ENCODE measurements at regions not wholly inside any gene's neighbourhood (a gene's known extent, or its start where the extent isn't known, plus 50 kb on each side); places are given as distances from the start of the nearest gene placed in this dataset.

DNA sequence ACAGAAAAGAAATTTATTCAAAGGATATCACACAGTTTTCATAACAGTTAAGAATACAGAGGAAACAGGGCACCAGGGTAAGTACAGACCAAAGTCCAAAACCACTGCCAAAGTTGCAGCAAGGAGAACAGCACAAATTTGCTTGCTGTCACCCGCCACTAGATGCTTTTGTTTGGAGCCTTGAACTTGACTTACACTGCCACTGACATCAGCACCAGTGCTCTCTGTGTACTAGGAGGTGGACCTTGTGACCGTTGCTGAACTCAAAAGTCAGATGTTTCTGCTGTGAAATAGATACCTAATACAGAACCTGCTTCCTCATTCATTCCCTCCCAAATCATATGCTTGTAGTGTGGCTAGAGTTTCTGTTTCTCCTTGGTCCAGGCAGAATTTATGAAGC lies 578.3 kb upstream of the TMEFF2 start:
- Histone ChIP-seq H3K36me3 (ENCODE audit: insufficient read depth, low read length) (no peaks in the 10 kb centered on the region), H3K9ac (ENCODE audit: low read length) (no peak overlapping the region), H3K27ac (ENCODE audit: low read depth, low read length) (no peak overlapping the region), H3K27me3 (ENCODE audit: control insufficient read depth in 1 of 2, insufficient read depth in 2 of 2, low read length in 2 of 2) (no peaks in the 10 kb centered on the region), H3K4me1 (ENCODE audit: insufficient read depth, low read length) (no peaks in the 10 kb centered on the region), H3K4me3 (ENCODE audit: low read depth in 1 of 2, low read length in 2 of 2) (no peak overlapping the region), H3K9me3 (ENCODE audit: low read length) (no peaks in the 10 kb centered on the region)

DNA sequence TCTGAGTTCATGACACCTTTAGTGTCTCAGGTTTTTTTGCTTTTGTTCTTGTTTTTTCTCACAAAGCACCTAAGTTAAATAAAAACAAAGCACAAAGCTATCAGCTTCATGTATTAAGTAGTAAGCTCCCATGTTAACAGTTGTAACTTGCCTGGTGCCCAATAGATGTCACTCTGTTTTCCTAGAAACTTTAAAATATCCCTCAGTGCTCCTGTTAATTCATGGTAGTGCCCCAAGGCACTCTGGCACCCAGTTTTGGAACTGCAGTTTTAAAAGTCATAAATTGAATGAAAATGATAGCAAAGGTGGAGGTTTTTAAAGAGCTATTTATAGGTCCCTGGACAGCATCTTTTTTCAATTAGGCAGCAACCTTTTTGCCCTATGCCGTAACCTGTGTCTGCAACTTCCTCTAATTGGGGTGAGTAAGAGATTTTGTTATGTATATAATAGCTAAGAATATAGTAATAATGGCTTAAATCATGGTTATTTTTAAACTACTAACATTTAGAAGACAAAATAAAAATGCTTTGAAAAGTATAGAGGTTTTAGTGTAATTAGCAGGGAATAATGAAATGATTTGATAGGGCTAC lies 555.0 kb upstream of the TMEFF2 start:
- Histone ChIP-seq H3K9me3 (ENCODE audit: low read length) (no peaks in the 10 kb centered on the region), H3K9ac (ENCODE audit: low read length) (no peak overlapping the region), H3K36me3 (ENCODE audit: insufficient read depth, low read length) (no peaks in the 10 kb centered on the region), H3K4me3 (ENCODE audit: low read depth in 1 of 2, low read length in 2 of 2) (no peak overlapping the region), H3K4me1 (ENCODE audit: insufficient read depth, low read length) (no peaks in the 10 kb centered on the region), H3K27me3 (ENCODE audit: control insufficient read depth in 1 of 2, insufficient read depth in 2 of 2, low read length in 2 of 2) (no peaks in the 10 kb centered on the region), H3K27ac (ENCODE audit: low read depth, low read length) (no peak overlapping the region)

DNA sequence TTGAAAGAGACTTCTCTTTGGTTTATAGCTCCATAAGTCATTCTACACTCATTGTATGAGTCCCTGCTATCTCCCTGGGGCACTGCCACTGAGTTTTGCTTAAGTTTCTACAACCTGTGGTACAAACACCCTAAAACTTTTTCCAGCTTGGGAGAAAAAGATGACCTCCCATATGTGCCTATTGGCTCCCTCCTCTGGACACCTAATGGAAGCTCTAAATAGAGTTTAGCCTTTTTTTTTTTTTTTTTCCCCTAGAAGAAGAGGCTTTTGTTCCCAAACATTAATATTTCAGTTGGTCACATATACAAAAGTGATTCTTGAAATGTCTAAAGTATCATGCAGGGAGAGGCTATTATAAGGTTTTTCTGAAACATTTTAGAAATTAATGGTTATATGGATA lies 547.2 kb upstream of the TMEFF2 start:
- no peaks in the 10 kb centered on the region for H3K27me3 ChIP-seq (ENCODE audit: control insufficient read depth in 1 of 2, insufficient read depth in 2 of 2, low read length in 2 of 2)
- no peaks in the 10 kb centered on the region for H3K36me3 ChIP-seq (ENCODE audit: insufficient read depth, low read length)
- H3K4me1 ChIP-seq (ENCODE audit: insufficient read depth, low read length) = no peaks in the 10 kb centered on the region
- H3K9ac ChIP-seq (ENCODE audit: low read length) = no peak overlapping the region
- no peak overlapping the region for H3K27ac ChIP-seq (ENCODE audit: low read depth, low read length)
- H3K9me3 ChIP-seq (ENCODE audit: low read length) = no peaks in the 10 kb centered on the region
- H3K4me3 ChIP-seq (ENCODE audit: low read depth in 1 of 2, low read length in 2 of 2) = no peak overlapping the region

DNA sequence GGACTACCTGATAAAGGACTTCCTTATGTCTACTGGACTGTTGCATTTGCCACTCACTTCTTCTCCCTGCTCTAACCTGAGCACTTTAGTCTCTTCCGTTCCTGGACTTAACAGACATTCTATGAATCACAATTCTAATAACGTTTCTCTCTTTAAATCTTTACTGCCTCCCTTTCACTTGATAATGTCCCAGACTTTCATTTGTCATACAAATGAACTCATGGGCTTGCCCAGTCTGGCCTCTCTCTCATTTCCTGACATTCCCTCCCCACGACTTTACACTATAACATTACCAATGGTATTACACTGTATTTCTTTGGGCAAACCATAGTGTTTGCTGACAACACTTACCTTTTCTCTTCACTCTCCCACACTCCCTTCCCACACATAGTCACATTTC lies 540.7 kb upstream of the TMEFF2 start:
- H3K27me3 ChIP-seq (ENCODE audit: control insufficient read depth in 1 of 2, insufficient read depth in 2 of 2, low read length in 2 of 2) = no peaks in the 10 kb centered on the region
- H3K36me3 ChIP-seq (ENCODE audit: insufficient read depth, low read length) = no peaks in the 10 kb centered on the region
- H3K4me3 ChIP-seq (ENCODE audit: low read depth in 1 of 2, low read length in 2 of 2) = no peak overlapping the region
- H3K27ac ChIP-seq (ENCODE audit: low read depth, low read length) = no peak overlapping the region
- H3K9me3 ChIP-seq (ENCODE audit: low read length) = no peaks in the 10 kb centered on the region
- no peaks in the 10 kb centered on the region for H3K4me1 ChIP-seq (ENCODE audit: insufficient read depth, low read length)
- no peak overlapping the region for H3K9ac ChIP-seq (ENCODE audit: low read length)

DNA sequence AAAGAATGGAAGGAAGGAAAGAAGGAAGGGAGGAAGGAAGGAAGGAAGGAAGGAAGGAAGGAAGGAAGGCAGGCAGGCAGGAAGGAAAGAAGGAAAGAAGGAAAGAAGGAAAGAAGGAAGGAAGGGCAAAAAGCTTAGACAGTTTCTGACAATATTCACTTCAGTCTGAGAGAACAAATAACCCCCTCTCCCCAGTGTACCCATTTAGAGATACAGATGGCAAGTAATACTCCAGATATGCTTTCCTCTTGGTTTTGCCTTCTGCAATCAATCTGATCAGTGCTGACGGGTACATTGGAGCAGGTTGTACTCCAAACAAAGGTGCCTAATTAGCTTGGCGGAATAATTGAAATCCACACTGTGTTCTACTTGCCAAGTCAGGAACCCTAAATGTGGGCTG lies 534.6 kb upstream of the TMEFF2 start:
- H3K4me1 ChIP-seq (ENCODE audit: insufficient read depth, low read length) = no peaks in the 10 kb centered on the region
- no peaks in the 10 kb centered on the region for H3K9me3 ChIP-seq (ENCODE audit: low read length)
- no peak overlapping the region for H3K9ac ChIP-seq (ENCODE audit: low read length)
- no peak overlapping the region for H3K27ac ChIP-seq (ENCODE audit: low read depth, low read length)
- H3K36me3 ChIP-seq (ENCODE audit: insufficient read depth, low read length) = no peaks in the 10 kb centered on the region
- no peak overlapping the region for H3K4me3 ChIP-seq (ENCODE audit: low read depth in 1 of 2, low read length in 2 of 2)
- no peaks in the 10 kb centered on the region for H3K27me3 ChIP-seq (ENCODE audit: control insufficient read depth in 1 of 2, insufficient read depth in 2 of 2, low read length in 2 of 2)

DNA sequence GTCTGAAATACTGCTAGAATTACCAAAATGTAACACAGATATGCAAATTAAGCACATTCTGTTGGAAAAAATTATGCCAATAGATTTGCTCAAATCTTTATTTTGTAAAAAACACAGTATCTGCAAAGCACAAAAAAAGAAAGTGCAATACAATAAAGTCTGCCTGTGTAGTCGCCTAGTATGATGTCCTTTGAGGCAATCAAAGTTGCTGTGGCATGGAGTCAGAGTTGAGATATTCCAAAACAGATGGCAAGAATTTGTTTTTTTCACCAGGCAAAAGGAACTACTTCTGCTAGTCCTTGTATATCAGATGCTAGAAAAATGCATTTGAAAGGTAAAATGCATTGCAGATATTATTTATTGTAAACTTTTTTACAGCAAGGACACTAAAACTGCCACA lies 531.3 kb upstream of the TMEFF2 start:
- Histone ChIP-seq H3K36me3 (ENCODE audit: insufficient read depth, low read length) (no peaks in the 10 kb centered on the region), H3K27me3 (ENCODE audit: control insufficient read depth in 1 of 2, insufficient read depth in 2 of 2, low read length in 2 of 2) (no peaks in the 10 kb centered on the region), H3K9me3 (ENCODE audit: low read length) (no peaks in the 10 kb centered on the region), H3K4me1 (ENCODE audit: insufficient read depth, low read length) (no peaks in the 10 kb centered on the region), H3K27ac (ENCODE audit: low read depth, low read length) (no peak overlapping the region), H3K4me3 (ENCODE audit: low read depth in 1 of 2, low read length in 2 of 2) (no peak overlapping the region), H3K9ac (ENCODE audit: low read length) (no peak overlapping the region)

DNA sequence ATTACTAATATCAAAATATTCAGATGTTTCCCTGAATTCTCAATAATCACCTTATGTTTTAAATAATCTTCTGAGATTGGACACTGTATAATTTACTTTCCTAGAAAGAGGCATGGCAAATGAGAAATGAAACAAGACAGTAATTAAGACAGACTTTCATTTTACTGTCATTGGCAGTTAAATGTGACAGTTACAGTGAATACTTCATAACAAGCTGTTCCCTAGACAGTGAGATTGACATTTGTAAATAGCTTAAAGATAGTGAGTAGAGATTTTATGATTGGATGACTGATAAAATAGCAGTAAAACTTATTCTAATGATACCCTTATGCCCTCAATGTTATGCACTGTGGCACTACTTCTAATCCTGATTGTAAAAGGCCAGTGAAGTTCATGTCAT lies 524.9 kb upstream of the TMEFF2 start:
- no peaks in the 10 kb centered on the region for H3K36me3 ChIP-seq (ENCODE audit: insufficient read depth, low read length)
- no peaks in the 10 kb centered on the region for H3K9me3 ChIP-seq (ENCODE audit: low read length)
- H3K4me1 ChIP-seq (ENCODE audit: insufficient read depth, low read length) = no peaks in the 10 kb centered on the region
- no peaks in the 10 kb centered on the region for H3K27me3 ChIP-seq (ENCODE audit: control insufficient read depth in 1 of 2, insufficient read depth in 2 of 2, low read length in 2 of 2)
- H3K9ac ChIP-seq (ENCODE audit: low read length) = no peak overlapping the region
- H3K4me3 ChIP-seq (ENCODE audit: low read depth in 1 of 2, low read length in 2 of 2) = no peak overlapping the region
- H3K27ac ChIP-seq (ENCODE audit: low read depth, low read length) = no peak overlapping the region

DNA sequence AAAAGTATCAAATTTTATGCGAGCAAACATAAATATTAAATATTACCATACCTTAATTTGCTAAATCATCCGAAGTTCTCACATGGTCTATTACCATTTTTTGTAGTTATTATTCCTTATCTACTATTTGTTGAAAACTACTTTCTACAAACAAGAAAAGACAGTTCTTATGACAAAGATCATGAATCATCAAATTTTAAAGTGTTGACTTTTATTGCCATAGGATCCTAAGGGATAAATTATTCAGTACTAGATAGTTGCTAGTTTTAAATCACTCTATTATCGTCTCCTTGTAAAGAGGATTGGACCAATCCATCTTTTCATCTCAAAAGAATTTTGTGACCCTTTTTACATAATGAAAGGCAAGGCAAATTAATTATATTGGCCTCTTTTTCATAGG lies 523.6 kb upstream of the TMEFF2 start:
- Histone ChIP-seq H3K4me3 (ENCODE audit: low read depth in 1 of 2, low read length in 2 of 2) (no peak overlapping the region), H3K36me3 (ENCODE audit: insufficient read depth, low read length) (no peaks in the 10 kb centered on the region), H3K9me3 (ENCODE audit: low read length) (no peaks in the 10 kb centered on the region), H3K4me1 (ENCODE audit: insufficient read depth, low read length) (no peaks in the 10 kb centered on the region), H3K27ac (ENCODE audit: low read depth, low read length) (no peak overlapping the region), H3K27me3 (ENCODE audit: control insufficient read depth in 1 of 2, insufficient read depth in 2 of 2, low read length in 2 of 2) (no peaks in the 10 kb centered on the region), H3K9ac (ENCODE audit: low read length) (no peak overlapping the region)

DNA sequence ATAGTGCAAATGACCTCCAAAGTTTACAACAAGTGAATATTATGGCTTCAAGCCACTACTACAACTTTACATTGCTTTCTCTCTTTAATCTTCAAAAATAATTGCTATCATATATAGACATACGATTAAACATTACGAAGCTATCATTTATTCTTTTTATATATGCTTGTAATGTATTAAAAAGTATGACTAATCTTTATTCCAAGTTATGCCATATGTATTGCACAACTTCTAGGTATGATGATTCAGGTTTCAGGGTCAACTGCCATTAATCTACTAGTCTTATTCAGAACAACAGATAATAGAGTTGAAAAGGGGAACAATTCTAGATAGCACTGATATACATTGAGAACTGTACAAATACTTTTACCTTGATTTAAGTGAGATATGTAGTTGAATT lies 506.2 kb upstream of the TMEFF2 start:
- no peaks in the 10 kb centered on the region for H3K9me3 ChIP-seq (ENCODE audit: low read length)
- H3K4me3 ChIP-seq (ENCODE audit: low read depth in 1 of 2, low read length in 2 of 2) = no peak overlapping the region
- no peak overlapping the region for H3K27ac ChIP-seq (ENCODE audit: low read depth, low read length)
- H3K9ac ChIP-seq (ENCODE audit: low read length) = no peak overlapping the region
- no peaks in the 10 kb centered on the region for H3K36me3 ChIP-seq (ENCODE audit: insufficient read depth, low read length)
- no peaks in the 10 kb centered on the region for H3K4me1 ChIP-seq (ENCODE audit: insufficient read depth, low read length)
- H3K27me3 ChIP-seq (ENCODE audit: control insufficient read depth in 1 of 2, insufficient read depth in 2 of 2, low read length in 2 of 2) = no peaks in the 10 kb centered on the region

DNA sequence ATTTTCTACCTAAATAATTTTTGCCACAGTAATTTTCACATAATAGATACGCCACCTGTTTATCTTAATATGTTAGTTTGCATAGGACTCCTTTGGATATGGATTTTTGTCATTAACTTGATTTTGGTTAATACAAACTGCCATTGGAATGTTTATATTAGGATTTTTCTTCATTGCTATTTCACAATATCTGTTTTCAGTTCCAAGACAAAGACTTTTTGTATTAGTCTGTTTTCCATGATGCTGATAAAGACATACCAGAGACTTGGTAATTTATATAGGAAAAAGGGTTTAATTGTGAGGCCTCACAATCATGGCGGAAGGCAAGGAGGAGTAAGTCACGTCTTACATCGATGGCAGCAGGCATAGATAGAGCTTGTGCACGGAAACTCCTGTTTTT lies 503.1 kb upstream of the TMEFF2 start:
- Histone ChIP-seq H3K4me3 (ENCODE audit: low read depth in 1 of 2, low read length in 2 of 2) (no peak overlapping the region), H3K4me1 (ENCODE audit: insufficient read depth, low read length) (no peaks in the 10 kb centered on the region), H3K27ac (ENCODE audit: low read depth, low read length) (no peak overlapping the region), H3K27me3 (ENCODE audit: control insufficient read depth in 1 of 2, insufficient read depth in 2 of 2, low read length in 2 of 2) (no peaks in the 10 kb centered on the region), H3K36me3 (ENCODE audit: insufficient read depth, low read length) (no peaks in the 10 kb centered on the region), H3K9me3 (ENCODE audit: low read length) (no peaks in the 10 kb centered on the region), H3K9ac (ENCODE audit: low read length) (no peak overlapping the region)

DNA sequence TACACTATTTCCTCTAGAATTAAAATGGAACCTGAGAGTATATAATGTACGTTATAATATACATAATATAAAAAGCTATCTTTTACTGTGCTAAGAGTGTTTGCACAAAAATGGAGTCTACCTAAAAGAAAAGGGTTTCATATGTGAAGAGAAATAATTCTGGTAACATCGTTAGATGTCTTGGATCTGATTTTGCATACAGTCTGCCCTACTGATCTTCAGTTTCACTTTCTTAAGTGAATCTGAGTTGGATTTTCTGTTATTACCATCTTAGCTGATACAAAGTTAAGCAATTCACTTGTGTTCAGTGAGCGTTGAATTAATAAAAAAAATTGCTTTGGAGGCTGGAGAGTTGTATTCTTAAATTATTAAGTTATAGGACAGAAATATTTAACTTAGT lies 502.1 kb upstream of the TMEFF2 start:
- Histone ChIP-seq H3K27me3 (ENCODE audit: control insufficient read depth in 1 of 2, insufficient read depth in 2 of 2, low read length in 2 of 2) (no peaks in the 10 kb centered on the region), H3K4me3 (ENCODE audit: low read depth in 1 of 2, low read length in 2 of 2) (no peak overlapping the region), H3K9ac (ENCODE audit: low read length) (no peak overlapping the region), H3K4me1 (ENCODE audit: insufficient read depth, low read length) (no peaks in the 10 kb centered on the region), H3K9me3 (ENCODE audit: low read length) (no peaks in the 10 kb centered on the region), H3K36me3 (ENCODE audit: insufficient read depth, low read length) (no peaks in the 10 kb centered on the region), H3K27ac (ENCODE audit: low read depth, low read length) (no peak overlapping the region)

DNA sequence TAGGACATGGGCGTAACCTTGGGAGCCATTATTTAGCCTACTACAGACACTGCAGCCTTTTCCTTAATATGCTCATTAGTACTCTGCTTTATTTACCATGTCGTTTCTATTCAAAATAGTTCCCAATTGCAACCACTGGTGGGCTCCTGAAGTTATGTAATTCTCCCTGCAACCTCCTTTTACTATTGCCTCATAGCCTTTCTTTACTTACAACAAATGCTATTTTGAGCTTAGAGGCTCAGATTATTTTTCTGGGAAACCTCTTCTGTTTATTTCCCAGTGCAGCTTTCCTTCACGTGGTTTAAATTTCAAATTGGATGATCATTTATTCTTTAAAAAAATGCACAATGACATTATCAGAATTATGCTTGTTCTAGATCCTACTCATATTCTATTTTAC lies 492.3 kb upstream of the TMEFF2 start:
- H3K27me3 ChIP-seq (ENCODE audit: control insufficient read depth in 1 of 2, insufficient read depth in 2 of 2, low read length in 2 of 2) = no peaks in the 10 kb centered on the region
- no peaks in the 10 kb centered on the region for H3K9me3 ChIP-seq (ENCODE audit: low read length)
- H3K4me3 ChIP-seq (ENCODE audit: low read depth in 1 of 2, low read length in 2 of 2) = no peak overlapping the region
- no peak overlapping the region for H3K27ac ChIP-seq (ENCODE audit: low read depth, low read length)
- no peak overlapping the region for H3K9ac ChIP-seq (ENCODE audit: low read length)
- no peaks in the 10 kb centered on the region for H3K36me3 ChIP-seq (ENCODE audit: insufficient read depth, low read length)
- H3K4me1 ChIP-seq (ENCODE audit: insufficient read depth, low read length) = no peaks in the 10 kb centered on the region

Measured in muscle layer of colon (tissue), 2 donors.